ENCODE measurements at regions not wholly inside any gene's neighbourhood (a gene's known extent, or its start where the extent isn't known, plus 50 kb on each side); places are given as distances from the start of the nearest gene placed in this dataset.

- DNase-seq, result no peak
Observed at GRCh38 chr9:107647611-107648010, 158.0 kb upstream of the KLF4 start.

- DNase-seq, result no peak
Observed at GRCh38 chr9:107647141-107647540, 157.6 kb upstream of the KLF4 start.

GRCh38 chr9:107645464-107645833 lies 155.9 kb upstream of the KLF4 start:
- DNase-seq, result no peak

GRCh38 chr9:107644733-107645463 lies 155.3 kb upstream of the KLF4 start:
- DNase-seq, result no peak

- peak; percentile 24 for DNase-seq
Observed at GRCh38 chr9:107639426-107639825, 149.9 kb upstream of the KLF4 start.

- DNase-seq, result peak; percentile 87
Observed at GRCh38 chr9:107638521-107639310, 149.1 kb upstream of the KLF4 start.

GRCh38 chr9:107637421-107638420 lies 148.2 kb upstream of the KLF4 start:
- no peak for DNase-seq

- no peak for DNase-seq
Observed at GRCh38 chr9:107636571-107637381, 147.2 kb upstream of the KLF4 start.

- no peak for DNase-seq
Observed at GRCh38 chr9:107635803-107636174, 146.2 kb upstream of the KLF4 start.

- DNase-seq, result no peak
Observed at GRCh38 chr9:107635101-107635802, 145.7 kb upstream of the KLF4 start.

- DNase-seq, result no peak
Observed at GRCh38 chr9:107633406-107633805, 143.8 kb upstream of the KLF4 start.

- DNase-seq, result no peak
Observed at GRCh38 chr9:107632661-107633060, 143.1 kb upstream of the KLF4 start.

GRCh38 chr9:107632216-107632615 lies 142.6 kb upstream of the KLF4 start:
- DNase-seq, result no peak

GRCh38 chr9:107631788-107632187 lies 142.2 kb upstream of the KLF4 start:
- no peak for DNase-seq

GRCh38 chr9:107630156-107630555 lies 140.6 kb upstream of the KLF4 start:
- DNase-seq, result no peak

GRCh38 chr9:107628444-107628843 lies 138.9 kb upstream of the KLF4 start:
- no peak for DNase-seq

GRCh38 chr9:107627781-107628180 lies 138.2 kb upstream of the KLF4 start:
- DNase-seq, result no peak

GRCh38 chr9:107626118-107626517 lies 136.5 kb upstream of the KLF4 start:
- DNase-seq, result no peak

- no peak for DNase-seq
Observed at GRCh38 chr9:107625383-107625984, 135.9 kb upstream of the KLF4 start.

- no peak for DNase-seq
Observed at GRCh38 chr9:107624234-107624948, 134.8 kb upstream of the KLF4 start.

- DNase-seq, result no peak
Observed at GRCh38 chr9:107621436-107621835, 131.9 kb upstream of the KLF4 start.

Data from NCI-H524 treated with DMSO at 0.1 percent for 48 hours (cell line).